Liver (tissue), 8 donors: ENCODE measurements at regions not wholly inside any gene's neighbourhood (a gene's known extent, or its start where the extent isn't known, plus 50 kb on each side); places are given as distances from the start of the nearest gene placed in this dataset.

Experiments used
- DNase-seq: peaks from one replicate; pipeline ENCODE4 v3.0.0-alpha.2; 2017; ENCODE audit warnings: low spot score
- H3K27ac ChIP-seq, 2 donors: one replicate each; pipeline ENCODE4 v1.7.0; 2013; ENCODE audit warnings: inconsistent platforms in 2 of 2, low read length in 2 of 2, control low read depth in 1 of 2, low read depth in 1 of 2, mild to moderate bottlenecking in 1 of 2
- H3K27me3 ChIP-seq, 4 donors: one replicate each; pipeline versions ENCODE4 v1.6.1 to v1.7.0; 2013; ENCODE audit warnings: low read length in 3 of 4, inconsistent platforms in 1 of 4, mild to moderate bottlenecking in 1 of 4, moderate library complexity in 1 of 4; ENCODE audit not compliant: control insufficient read depth in 4 of 4, insufficient read depth in 4 of 4
- H3K36me3 ChIP-seq, 4 donors: one replicate each; pipeline versions ENCODE4 v1.6.1 to v1.7.0; 2013; ENCODE audit warnings: low read length in 3 of 4, mild to moderate bottlenecking in 3 of 4, low read depth in 1 of 4, moderate library complexity in 1 of 4; ENCODE audit not compliant: control insufficient read depth in 4 of 4, insufficient read depth in 3 of 4
- H3K4me1 ChIP-seq, 4 donors: one replicate each; pipeline versions ENCODE4 v1.6.1 to v1.7.0; 2013; ENCODE audit warnings: low read length in 3 of 4, mild to moderate bottlenecking in 3 of 4, moderate library complexity in 1 of 4; ENCODE audit not compliant: control insufficient read depth in 4 of 4, insufficient read depth in 4 of 4
- H3K4me3 ChIP-seq, 3 donors: one replicate each; pipeline versions ENCODE4 v1.6.1 to v1.7.0; 2013; ENCODE audit warnings: low read length in 3 of 3, control low read depth in 1 of 3, low read depth in 1 of 3, mild to moderate bottlenecking in 1 of 3
- H3K9ac ChIP-seq, 2 donors: one replicate each; pipeline ENCODE4 v1.7.0; 2013; ENCODE audit warnings: low read length in 2 of 2, mild to moderate bottlenecking in 2 of 2, moderate library complexity in 2 of 2, control low read depth in 1 of 2, low read depth in 1 of 2
- H3K9me3 ChIP-seq, 4 donors: one replicate each; pipeline versions ENCODE4 v1.6.1 to v1.7.0; 2013; ENCODE audit warnings: low read length in 3 of 4; ENCODE audit not compliant: control insufficient read depth in 4 of 4
- CTCF ChIP-seq: fragments of 150-350 bp; IDR thresholded peaks from 2 replicates; pipeline ENCODE4 v1.5.1; 2017; ENCODE audit warnings: improper control_type of control experiment, low read depth, low read length; ENCODE audit not compliant: missing input control
- EGR1 ChIP-seq, 2 donors: IDR thresholded peaks; 2 replicates each; pipeline ENCODE4 v1.6.1; 2016 to 2018; ENCODE audit warnings: antibody characterized with exemption in 2 of 2, low read depth in 2 of 2
- FOXA2 ChIP-seq: IDR thresholded peaks from 2 replicates; pipeline ENCODE4 v1.6.1; 2016; ENCODE audit warnings: antibody characterized with exemption
- HNF4A ChIP-seq, 2 donors: conservative IDR thresholded peaks; 2 replicates each; pipeline ENCODE4 v1.6.1; 2016; ENCODE audit warnings: antibody characterized with exemption in 2 of 2, mild to moderate bottlenecking in 2 of 2
- HNF4G ChIP-seq: IDR thresholded peaks from 2 replicates; pipeline ENCODE4 v1.6.1; 2016; ENCODE audit warnings: antibody characterized with exemption
- JUND ChIP-seq, 2 donors: IDR thresholded peaks; 2 replicates each; pipeline ENCODE4 v1.6.1; 2016; ENCODE audit warnings: antibody characterized with exemption in 2 of 2
- NR2F2 ChIP-seq: IDR thresholded peaks from 2 replicates; pipeline ENCODE4 v1.6.1; 2016; ENCODE audit warnings: antibody characterized with exemption
- RAD21 ChIP-seq, 2 donors: IDR thresholded peaks; 2 replicates each; pipeline ENCODE4 v1.6.1; 2016; ENCODE audit warnings: antibody characterized with exemption in 2 of 2, mild to moderate bottlenecking in 2 of 2
- RXRA ChIP-seq, 2 donors: IDR thresholded peaks; 2 replicates each; pipeline ENCODE4 v1.6.1; 2017 to 2018; ENCODE audit warnings: antibody characterized with exemption in 2 of 2, mild to moderate bottlenecking in 1 of 2
- TAF1 ChIP-seq: conservative IDR thresholded peaks from 2 replicates; pipeline ENCODE4 v1.6.1; 2016; ENCODE audit warnings: antibody characterized with exemption, mild to moderate bottlenecking
- YY1 ChIP-seq: IDR thresholded peaks from 2 replicates; pipeline ENCODE4 v1.6.1; 2016; ENCODE audit warnings: antibody characterized with exemption, mild to moderate bottlenecking
- WGBS: extraction: QIAGEN DNeasy Blood & Tissue Kit; methylation state at CpG from one replicate; pipeline ENCODE4 v1.1.7; 2013; 5-methylcytosine and 5-hydroxymethylcytosine counted together
- TF ChIP-seq, protein P1 (sequence below): IDR thresholded peaks from 2 replicates; pipeline ENCODE4 v1.6.1; 2016; ENCODE audit warnings: antibody characterized with exemption
- TF ChIP-seq, protein P2 (sequence below): IDR thresholded peaks from 2 replicates; pipeline ENCODE4 v1.6.1; 2016; ENCODE audit warnings: antibody characterized with exemption, mild to moderate bottlenecking
- TF ChIP-seq, protein P3 (sequence below): IDR thresholded peaks from 2 replicates; pipeline ENCODE4 v1.6.1; 2016; ENCODE audit warnings: antibody characterized with exemption
- TF ChIP-seq, protein P4 (sequence below): IDR thresholded peaks from 2 replicates; pipeline ENCODE4 v1.6.1; 2016; ENCODE audit warnings: antibody characterized with exemption
- donor health status: healthy.
- donor health status: healthy.
- donor health status: healthy.
- donor health status: healthy.
- donor health status: healthy.

- TF ChIP-seq, protein P1, sequence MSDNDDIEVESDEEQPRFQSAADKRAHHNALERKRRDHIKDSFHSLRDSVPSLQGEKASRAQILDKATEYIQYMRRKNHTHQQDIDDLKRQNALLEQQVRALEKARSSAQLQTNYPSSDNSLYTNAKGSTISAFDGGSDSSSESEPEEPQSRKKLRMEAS = no peak
- TF ChIP-seq, protein P2, sequence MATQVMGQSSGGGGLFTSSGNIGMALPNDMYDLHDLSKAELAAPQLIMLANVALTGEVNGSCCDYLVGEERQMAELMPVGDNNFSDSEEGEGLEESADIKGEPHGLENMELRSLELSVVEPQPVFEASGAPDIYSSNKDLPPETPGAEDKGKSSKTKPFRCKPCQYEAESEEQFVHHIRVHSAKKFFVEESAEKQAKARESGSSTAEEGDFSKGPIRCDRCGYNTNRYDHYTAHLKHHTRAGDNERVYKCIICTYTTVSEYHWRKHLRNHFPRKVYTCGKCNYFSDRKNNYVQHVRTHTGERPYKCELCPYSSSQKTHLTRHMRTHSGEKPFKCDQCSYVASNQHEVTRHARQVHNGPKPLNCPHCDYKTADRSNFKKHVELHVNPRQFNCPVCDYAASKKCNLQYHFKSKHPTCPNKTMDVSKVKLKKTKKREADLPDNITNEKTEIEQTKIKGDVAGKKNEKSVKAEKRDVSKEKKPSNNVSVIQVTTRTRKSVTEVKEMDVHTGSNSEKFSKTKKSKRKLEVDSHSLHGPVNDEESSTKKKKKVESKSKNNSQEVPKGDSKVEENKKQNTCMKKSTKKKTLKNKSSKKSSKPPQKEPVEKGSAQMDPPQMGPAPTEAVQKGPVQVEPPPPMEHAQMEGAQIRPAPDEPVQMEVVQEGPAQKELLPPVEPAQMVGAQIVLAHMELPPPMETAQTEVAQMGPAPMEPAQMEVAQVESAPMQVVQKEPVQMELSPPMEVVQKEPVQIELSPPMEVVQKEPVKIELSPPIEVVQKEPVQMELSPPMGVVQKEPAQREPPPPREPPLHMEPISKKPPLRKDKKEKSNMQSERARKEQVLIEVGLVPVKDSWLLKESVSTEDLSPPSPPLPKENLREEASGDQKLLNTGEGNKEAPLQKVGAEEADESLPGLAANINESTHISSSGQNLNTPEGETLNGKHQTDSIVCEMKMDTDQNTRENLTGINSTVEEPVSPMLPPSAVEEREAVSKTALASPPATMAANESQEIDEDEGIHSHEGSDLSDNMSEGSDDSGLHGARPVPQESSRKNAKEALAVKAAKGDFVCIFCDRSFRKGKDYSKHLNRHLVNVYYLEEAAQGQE = no peak
- TF ChIP-seq HNF4G (no peak), FOXA2 (no peak), RXRA (IDR thresholded peaks at IDR 0.05) (no peak), JUND (IDR thresholded peaks at IDR 0.05) (no peak), HNF4A (conservative IDR thresholded peaks at IDR 0.05) (no peak), YY1 (no peak)
Observed at GRCh38 chr14:25103271-25103670, 53.3 kb upstream of the STXBP6 start (continued).

- TF ChIP-seq, protein P3, sequence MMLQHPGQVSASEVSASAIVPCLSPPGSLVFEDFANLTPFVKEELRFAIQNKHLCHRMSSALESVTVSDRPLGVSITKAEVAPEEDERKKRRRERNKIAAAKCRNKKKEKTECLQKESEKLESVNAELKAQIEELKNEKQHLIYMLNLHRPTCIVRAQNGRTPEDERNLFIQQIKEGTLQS = no peak
- TF ChIP-seq JUND (IDR thresholded peaks at IDR 0.05) (no peak), RAD21 (IDR thresholded peaks at IDR 0.05) (no peak), HNF4G (no peak), NR2F2 (no peak), YY1 (no peak), HNF4A (conservative IDR thresholded peaks at IDR 0.05) (no peak), FOXA2 (no peak), CTCF (no peak), TAF1 (no peak), EGR1 (IDR thresholded peaks at IDR 0.05; ENCODE audit: low read depth in 2 of 2) (no peak)
- TF ChIP-seq, protein P2 = no peak
- TF ChIP-seq, protein P1 = no peak
- TF ChIP-seq, protein P4, sequence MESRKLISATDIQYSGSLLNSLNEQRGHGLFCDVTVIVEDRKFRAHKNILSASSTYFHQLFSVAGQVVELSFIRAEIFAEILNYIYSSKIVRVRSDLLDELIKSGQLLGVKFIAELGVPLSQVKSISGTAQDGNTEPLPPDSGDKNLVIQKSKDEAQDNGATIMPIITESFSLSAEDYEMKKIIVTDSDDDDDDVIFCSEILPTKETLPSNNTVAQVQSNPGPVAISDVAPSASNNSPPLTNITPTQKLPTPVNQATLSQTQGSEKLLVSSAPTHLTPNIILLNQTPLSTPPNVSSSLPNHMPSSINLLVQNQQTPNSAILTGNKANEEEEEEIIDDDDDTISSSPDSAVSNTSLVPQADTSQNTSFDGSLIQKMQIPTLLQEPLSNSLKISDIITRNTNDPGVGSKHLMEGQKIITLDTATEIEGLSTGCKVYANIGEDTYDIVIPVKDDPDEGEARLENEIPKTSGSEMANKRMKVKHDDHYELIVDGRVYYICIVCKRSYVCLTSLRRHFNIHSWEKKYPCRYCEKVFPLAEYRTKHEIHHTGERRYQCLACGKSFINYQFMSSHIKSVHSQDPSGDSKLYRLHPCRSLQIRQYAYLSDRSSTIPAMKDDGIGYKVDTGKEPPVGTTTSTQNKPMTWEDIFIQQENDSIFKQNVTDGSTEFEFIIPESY = no peak
- H3K4me3 ChIP-seq = no peak overlapping the region
- WGBS = 97% methylated on average over 1 of the region's 1 CpG
- H3K27ac ChIP-seq = no peak overlapping the region
- no peaks in the 10 kb centered on the region for H3K36me3 ChIP-seq
- DNase-seq = no peak
- H3K27me3 ChIP-seq = no peaks in the 10 kb centered on the region
- no peak overlapping the region for H3K9ac ChIP-seq
- no peaks in the 10 kb centered on the region for H3K9me3 ChIP-seq
- no peaks in the 10 kb centered on the region for H3K4me1 ChIP-seq
Observed at GRCh38 chr14:25102788-25103187, 52.8 kb upstream of the STXBP6 start.
